HEK293T (cell line): ENCODE measurements at regions not wholly inside any gene's neighbourhood (a gene's known extent, or its start where the extent isn't known, plus 50 kb on each side); places are given as distances from the start of the nearest gene placed in this dataset.

Experiments
- CTCF ChIA-PET: fragments of 350-600 bp; formaldehyde crosslinking; extraction: SDS; loops from one replicate; lab custom pipeline; 2021; ENCODE audit warnings: antibody characterized with exemption, inconsistent platforms; lab: Yijun Ruan, JAX
- POLR2A ChIA-PET: fragments of 350-600 bp; formaldehyde crosslinking; extraction: SDS; loops from one replicate; lab custom pipeline; 2020; ENCODE audit warnings: antibody characterized with exemption, inconsistent platforms; lab: Yijun Ruan, JAX
- DNase-seq: peaks from one replicate; pipeline ENCODE4 v3.0.0; 2012; ENCODE audit warnings: mixed read lengths; ENCODE audit errors: extremely low spot score
- ARNT ChIP-seq: fragments of 450-650 bp; IDR thresholded peaks from 2 replicates; pipeline ENCODE4 v1.6.1; 2017; ENCODE audit warnings: mild to moderate bottlenecking
- BHLHE40 ChIP-seq: fragments of 450-650 bp; IDR thresholded peaks from 2 replicates; pipeline ENCODE4 v1.6.1; 2016; ENCODE audit warnings: mild to moderate bottlenecking, moderate library complexity, borderline replicate concordance
- CTBP1 ChIP-seq: fragments of 450-650 bp; IDR thresholded peaks from 2 replicates; pipeline ENCODE4 v1.6.1; 2016; ENCODE audit warnings: borderline replicate concordance
- ELF4 ChIP-seq: fragments of 450-650 bp; IDR thresholded peaks from 2 replicates; pipeline ENCODE4 v1.6.1; 2017; ENCODE audit warnings: antibody characterized with exemption
- FOXA1 ChIP-seq: fragments of 450-650 bp; IDR thresholded peaks from 2 replicates; pipeline ENCODE4 v1.6.1; 2016; ENCODE audit warnings: mild to moderate bottlenecking
- FOXK2 ChIP-seq: fragments of 450-650 bp; IDR thresholded peaks from 2 replicates; pipeline ENCODE4 v1.6.1; 2016; ENCODE audit warnings: mild to moderate bottlenecking
- FOXM1 ChIP-seq: fragments of 450-650 bp; IDR thresholded peaks from 2 replicates; pipeline ENCODE4 v1.6.1; 2017; ENCODE audit warnings: mild to moderate bottlenecking, borderline replicate concordance
- HDGF ChIP-seq: fragments of 450-650 bp; IDR thresholded peaks from 2 replicates; pipeline ENCODE4 v1.6.1; 2017; ENCODE audit warnings: antibody characterized with exemption, borderline replicate concordance
- L3MBTL2 ChIP-seq: fragments of 450-650 bp; conservative IDR thresholded peaks from 2 replicates; pipeline ENCODE4 v1.6.1; 2016; ENCODE audit warnings: mild to moderate bottlenecking
- LEF1 ChIP-seq: fragments of 450-650 bp; IDR thresholded peaks from 2 replicates; pipeline ENCODE4 v1.6.1; 2017; ENCODE audit warnings: mild to moderate bottlenecking, borderline replicate concordance
- NFRKB ChIP-seq: fragments of 450-650 bp; IDR thresholded peaks from 2 replicates; pipeline ENCODE4 v1.6.1; 2016; ENCODE audit warnings: mild to moderate bottlenecking, moderate library complexity
- PKNOX1 ChIP-seq: fragments of 450-650 bp; IDR thresholded peaks from 2 replicates; pipeline ENCODE4 v1.6.1; 2016
- SP1 ChIP-seq: fragments of 450-650 bp; IDR thresholded peaks from 2 replicates; pipeline ENCODE4 v1.6.1; 2017
- SUZ12 ChIP-seq: fragments of 450-650 bp; IDR thresholded peaks from 2 replicates; pipeline ENCODE4 v1.6.1; 2016; ENCODE audit warnings: mild to moderate bottlenecking
- TARDBP ChIP-seq: fragments of 450-650 bp; IDR thresholded peaks from 2 replicates; pipeline ENCODE4 v1.6.1; 2016
- ZNF384 ChIP-seq: fragments of 450-650 bp; IDR thresholded peaks from 2 replicates; pipeline ENCODE4 v1.6.1; 2016

- CTCF ChIA-PET = no interaction called here
- no peak for TF ChIP-seq HDGF
- no peak for TF ChIP-seq PKNOX1
- no peak for TF ChIP-seq L3MBTL2
- TF ChIP-seq ARNT = no peak
- TF ChIP-seq NFRKB = no peak
- no peak for TF ChIP-seq SP1
- POLR2A ChIA-PET = no interaction called here
- no peak for DNase-seq
These were observed 440.7 kb downstream of the DMAC1 start for GRCh38 chr9:7358876-7359275.

- no peak for DNase-seq
- no peak for TF ChIP-seq ARNT
- TF ChIP-seq ELF4 = no peak
- TF ChIP-seq BHLHE40 = no peak
- no peak for TF ChIP-seq SP1
- no peak for TF ChIP-seq LEF1
- ChIA-PET CTCF (no interaction called here), POLR2A (no interaction called here)
These were observed 444.9 kb downstream of the DMAC1 start for GRCh38 chr9:7354704-7355103.

GRCh38 chr9:7348692-7349091, 450.9 kb downstream of the DMAC1 start:
- ChIA-PET CTCF (no interaction called here), POLR2A (no interaction called here)
- DNase-seq = no peak
- TF ChIP-seq FOXK2 (no peak), SUZ12 (no peak), PKNOX1 (no peak), LEF1 (no peak), FOXA1 (no peak), NFRKB (no peak), L3MBTL2 (no peak), FOXM1 (no peak), ELF4 (no peak), HDGF (no peak), TARDBP (no peak), SP1 (no peak), BHLHE40 (no peak), ZNF384 (no peak), CTBP1 (no peak), ARNT (no peak)

GRCh38 chr9:7347556-7347955, 452.0 kb downstream of the DMAC1 start:
- CTCF ChIA-PET = no interaction called here
- no peak for TF ChIP-seq ARNT
- no peak for TF ChIP-seq ZNF384
- TF ChIP-seq PKNOX1 = no peak
- no peak for TF ChIP-seq SUZ12
- no peak for TF ChIP-seq ELF4
- no peak for TF ChIP-seq SP1
- no peak for TF ChIP-seq BHLHE40
- no peak for TF ChIP-seq HDGF
- POLR2A ChIA-PET = no interaction called here
- DNase-seq = no peak

- CTCF ChIA-PET = no interaction called here
These were observed 453.4 kb downstream of the DMAC1 start for GRCh38 chr9:7346144-7346543.

GRCh38 chr9:7342736-7343135, 456.8 kb downstream of the DMAC1 start:
- DNase-seq = no peak
- CTCF ChIA-PET = no interaction called here
- TF ChIP-seq SUZ12 = no peak
- no peak for TF ChIP-seq FOXA1
- POLR2A ChIA-PET = no interaction called here

More at GRCh38 chr9:7346144-7346543, 453.4 kb downstream of the DMAC1 start:
- DNase-seq = no peak
- TF ChIP-seq TARDBP = no peak
- no peak for TF ChIP-seq FOXM1
- TF ChIP-seq ELF4 = no peak
- no peak for TF ChIP-seq L3MBTL2
- TF ChIP-seq ZNF384 = no peak
- TF ChIP-seq PKNOX1 = no peak
- TF ChIP-seq HDGF = no peak
- no peak for TF ChIP-seq LEF1
- no peak for TF ChIP-seq ARNT
- TF ChIP-seq BHLHE40 = no peak
- POLR2A ChIA-PET = no interaction called here

GRCh38 chr9:7342229-7342628, 457.3 kb downstream of the DMAC1 start:
- ChIA-PET CTCF (no interaction called here), POLR2A (no interaction called here)
- no peak for DNase-seq
- TF ChIP-seq ARNT (no peak), FOXK2 (no peak)
